K562 (cell line): ENCODE measurements at regions not wholly inside any gene's neighbourhood (a gene's known extent, or its start where the extent isn't known, plus 50 kb on each side); places are given as distances from the start of the nearest gene placed in this dataset.

Experiments
- ATAC-seq: fragments of 200-7000 bp; cut with Tn5 transposase; 3 replicates; pipeline ENCODE4 v1.9.1; 2020; ENCODE audit warnings: moderate library complexity
- BruUV-seq: library from RNA; stranded (reverse); fragments of 400-500 nt; replicated peaks from 2 replicates; lab custom pipeline; 2021; lab: Mats Ljungman, UMichigan
- CTCF ChIA-PET: fragments of 300-600 bp; formaldehyde crosslinking; extraction: SDS; loops from one replicate; lab custom pipeline; 2021; ENCODE audit warnings: low intra/inter-chr PET ratio; lab: Yijun Ruan, JAX
- POLR2A ChIA-PET: fragments of 300-600, 350-650 bp; sonication (Branson Sonifier 250); formaldehyde crosslinking; extraction: SDS; loops from one replicate; lab custom pipeline; 2021; ENCODE audit warnings: antibody characterized with exemption, inconsistent platforms; lab: Yijun Ruan, JAX
- DNase-seq, 4 experiments: peaks; one replicate each; pipeline versions ENCODE4 v3.0.0 to v3.0.0-alpha.2; 2011 to 2018; ENCODE audit warnings: low spot score in 3 of 4, mixed read lengths in 3 of 4; ENCODE audit errors: extremely low read depth in 1 of 4
- FAIRE-seq: peaks from 2 replicates; lab custom pipeline; 2011; peaks lifted over from hg19 to GRCh38; lab: Jason Lieb, UNC
- H2AFZ ChIP-seq: 2 replicates; pipeline ENCODE4 v1.6.0; 2011; ENCODE audit warnings: low read depth, low read length, control low read depth, inconsistent platforms
- H3K27ac ChIP-seq: fragments of 200-600 bp; 3 replicates; pipeline ENCODE4 v1.8.0; 2011; ENCODE audit warnings: low read depth, mild to moderate bottlenecking, control low read depth, inconsistent platforms, low read length, moderate library complexity, mixed read lengths; ENCODE audit errors: extremely low read depth
- H3K27me3 ChIP-seq, 2 experiments: fragments of 300-600 bp in 1 of 2; 2 replicates in 1 of 2; 3 replicates in 1 of 2; pipeline versions ENCODE4 v1.6.0 to v1.8.0; 2011; ENCODE audit warnings: inconsistent platforms in 2 of 2, low read length in 2 of 2, mild to moderate bottlenecking in 1 of 2, mixed read lengths in 1 of 2, moderate library complexity in 1 of 2; ENCODE audit not compliant: control insufficient read depth in 2 of 2, insufficient read depth in 2 of 2
- H3K36me3 ChIP-seq: fragments of 300-600 bp; 3 replicates; pipeline ENCODE4 v1.8.0; 2011; ENCODE audit warnings: mild to moderate bottlenecking, low read length, inconsistent platforms; ENCODE audit not compliant: control insufficient read depth, insufficient read depth
- H3K4me1 ChIP-seq, 2 experiments: fragments of 200-600 bp in 1 of 2; replicated peaks in 1 of 2; 2 replicates in 1 of 2; 3 replicates in 1 of 2; pipeline versions ENCODE4 v1.5.1 to v1.8.0; 2011; ENCODE audit warnings: inconsistent platforms in 2 of 2, low read length in 2 of 2, mild to moderate bottlenecking in 1 of 2, mixed read lengths in 1 of 2, moderate library complexity in 1 of 2; ENCODE audit not compliant: control insufficient read depth in 2 of 2, insufficient read depth in 2 of 2
- H3K4me2 ChIP-seq: 2 replicates; pipeline ENCODE4 v1.6.1; 2011; ENCODE audit warnings: low read length, control low read depth, inconsistent platforms, mixed read lengths; ENCODE audit not compliant: insufficient read depth
- H3K4me3 ChIP-seq: fragments of 200-600 bp; sonication (generic), shearing (Covaris generic); 2 replicates; pipeline ENCODE4 v1.5.1; 2016; ENCODE audit warnings: control low read depth, inconsistent platforms
- H3K79me2 ChIP-seq: fragments of 200-600 bp; 3 replicates; pipeline ENCODE4 v1.8.0; 2011; ENCODE audit warnings: low read length, inconsistent platforms; ENCODE audit not compliant: control insufficient read depth, insufficient read depth
- H3K9ac ChIP-seq, 2 experiments: 2 replicates each; pipeline versions ENCODE4 v1.6.0 to v1.6.1; 2011; ENCODE audit warnings: low read depth in 2 of 2, low read length in 2 of 2, control low read depth in 1 of 2, inconsistent platforms in 1 of 2, mild to moderate bottlenecking in 1 of 2, mixed read lengths in 1 of 2; ENCODE audit not compliant: insufficient read depth in 1 of 2
- H3K9me1 ChIP-seq: one replicate; pipeline ENCODE4 v1.6.0; 2011; ENCODE audit warnings: inconsistent platforms, mild to moderate bottlenecking, low read length, moderate library complexity; ENCODE audit not compliant: control insufficient read depth, insufficient read depth
- H3K9me3 ChIP-seq: replicated peaks from 2 replicates; pipeline ENCODE4 v1.5.1; 2011; ENCODE audit warnings: low read depth, low read length, inconsistent platforms; ENCODE audit not compliant: control insufficient read depth, insufficient read depth
- H4K20me1 ChIP-seq: replicated peaks from 2 replicates; pipeline ENCODE4 v1.6.1; 2011; ENCODE audit warnings: low read length, inconsistent platforms, mixed read lengths; ENCODE audit not compliant: control insufficient read depth, insufficient read depth
- CEBPB ChIP-seq: fragments of 450-650 bp; IDR thresholded peaks from 2 replicates; pipeline ENCODE4 v1.6.1; 2016; ENCODE audit warnings: missing genetic modification characterization, missing compliant biosample characterization
- CREBBP ChIP-seq: IDR thresholded peaks from one replicate; pipeline ENCODE4 v1.6.1; 2012; ENCODE audit warnings: low read depth, mild to moderate bottlenecking, control low read depth, inconsistent platforms, low read length
- SP2 ChIP-seq: IDR thresholded peaks from 2 replicates; pipeline ENCODE4 v1.6.1; 2011; ENCODE audit warnings: mild to moderate bottlenecking, low read depth, low read length, moderate library complexity; ENCODE audit not compliant: poor library complexity, severe bottlenecking; ENCODE audit errors: extremely low read depth
- TRIM28 ChIP-seq: fragments of 450-650 bp; IDR thresholded peaks from 2 replicates; pipeline ENCODE4 v1.6.1; 2017
- ZNF764 ChIP-seq: fragments of 250-450 bp; sonication (Bioruptor Pico); IDR thresholded peaks from 2 replicates; pipeline ENCODE4 v1.4.0; 2020; ENCODE audit warnings: low read depth, mild to moderate bottlenecking, moderate library complexity
- WGBS: fragments of 100-300 bp; shearing (Covaris generic); methylation state at CpG from one replicate; pipeline ENCODE4 v1.1.6; 2016; ENCODE audit warnings: low coverage, mixed read lengths; ENCODE audit not compliant: insufficient coverage; ENCODE audit errors: missing lambda C conversion rate; 5-methylcytosine and 5-hydroxymethylcytosine counted together
- in situ Hi-C: fragments of 300-500 bp; cut with MboI; formaldehyde crosslinking; loops from 4 replicates; pipeline ENCODE4 v1.15.0; 2018; ENCODE audit warnings: inconsistent platforms, mixed read lengths
- intact Hi-C: fragments of 100-400 bp; cut with micrococcal nuclease; formaldehyde crosslinking; loops from 2 replicates; pipeline ENCODE4 v1.14.2; 2022
- TF ChIP-seq, protein P1 (sequence below), 2 experiments: IDR thresholded peaks in 1 of 2; conservative IDR thresholded peaks in 1 of 2; 2 replicates each; pipeline ENCODE4 v1.6.1; 2016; ENCODE audit warnings: low read depth in 2 of 2, mild to moderate bottlenecking in 1 of 2, missing compliant biosample characterization in 1 of 2, missing genetic modification characterization in 1 of 2, moderate library complexity in 1 of 2

DNA sequence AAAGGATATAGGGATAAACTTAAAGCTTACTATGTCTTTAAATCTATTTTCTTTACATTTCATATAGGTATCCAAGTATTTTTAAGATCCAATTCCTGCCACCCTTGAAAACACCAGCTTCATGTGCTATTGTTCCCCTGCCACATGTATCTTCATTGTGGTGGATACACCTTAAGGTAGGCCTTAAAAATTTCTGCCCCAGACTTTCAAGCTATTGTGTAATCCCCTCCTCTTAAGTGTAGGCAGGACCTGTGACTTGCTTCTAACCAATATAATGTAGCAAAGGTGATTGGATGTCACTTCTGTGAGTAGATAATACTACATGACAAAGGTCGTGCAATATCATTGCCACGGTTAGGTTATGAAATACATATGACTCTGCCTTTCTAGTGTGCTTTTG is 119.5 kb downstream of the RAD51AP2 start:
- DNase-seq: no peak
- H3K36me3 ChIP-seq: no peaks in the 10 kb centered on the region
- BruUV-seq: no TSS peak
- ATAC-seq: no peak
- TF ChIP-seq CEBPB (0 out of 2 replicates have a peak, but pooled peaks have one; percentile 12), TRIM28 (no peak)
- TF ChIP-seq, all 486 proteins: peak for 1
- Histone ChIP-seq H3K9me1 (no peaks in the 10 kb centered on the region), H3K27ac (no peak overlapping the region), H3K4me3 (no peak overlapping the region), H3K27me3 (no peaks in the 10 kb centered on the region), H3K9me3 (no peaks in the 10 kb centered on the region), H4K20me1 (no peaks in the 10 kb centered on the region), H2AFZ (no peak overlapping the region), H3K4me2 (no peak overlapping the region), H3K79me2 (no peaks in the 10 kb centered on the region), H3K4me1 (no peaks in the 10 kb centered on the region), H3K9ac (no peak overlapping the region)
- FAIRE-seq: no peak
- WGBS: 3% methylated on average over 2 of the region's 2 CpGs
- ChIA-PET CTCF (no interaction called here), POLR2A (no interaction called here)
- in situ Hi-C loops (no loop called here), intact Hi-C loops (no loop called here)

DNA sequence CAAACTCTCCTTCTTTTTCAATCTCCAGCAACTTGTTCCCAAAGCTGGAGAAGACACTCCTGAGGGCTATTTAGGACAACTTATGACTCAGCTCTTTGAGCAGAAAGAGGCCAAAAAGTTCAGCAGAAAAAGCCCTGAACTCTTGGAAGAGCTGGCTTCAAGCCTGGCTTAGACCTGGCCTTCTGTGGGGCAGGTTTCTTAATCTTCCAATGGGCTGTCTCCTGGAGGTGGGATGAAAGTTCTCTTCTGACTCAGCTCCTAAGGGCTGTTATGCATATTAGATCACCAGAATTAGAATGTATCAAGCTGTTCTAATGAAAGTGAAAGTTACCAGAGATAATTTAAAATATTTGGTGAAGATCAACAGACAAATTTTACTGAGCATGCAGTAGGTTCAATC is 129.4 kb downstream of the RAD51AP2 start:
- no peak overlapping the region for H3K27ac ChIP-seq
- no peak overlapping the region for H2AFZ ChIP-seq
- DNase-seq (no peak), ATAC-seq (no peak), FAIRE-seq (no peak)
- intact Hi-C loops (no loop called here), in situ Hi-C loops (no loop called here)
- no peak overlapping the region for H3K9ac ChIP-seq
- no peaks in the 10 kb centered on the region for H3K27me3 ChIP-seq
- CTCF ChIA-PET: no interaction called here
- H3K4me3 ChIP-seq: no peak overlapping the region
- H4K20me1 ChIP-seq: no peaks in the 10 kb centered on the region
- BruUV-seq: no TSS peak
- H3K4me2 ChIP-seq: no peak overlapping the region
- H3K36me3 ChIP-seq: no peaks in the 10 kb centered on the region
- H3K79me2 ChIP-seq: no peaks in the 10 kb centered on the region
- POLR2A ChIA-PET: no interaction called here
- H3K4me1 ChIP-seq: no peaks in the 10 kb centered on the region
- H3K9me3 ChIP-seq: no peaks in the 10 kb centered on the region
- H3K9me1 ChIP-seq: no peaks in the 10 kb centered on the region
- TF ChIP-seq, protein P1, sequence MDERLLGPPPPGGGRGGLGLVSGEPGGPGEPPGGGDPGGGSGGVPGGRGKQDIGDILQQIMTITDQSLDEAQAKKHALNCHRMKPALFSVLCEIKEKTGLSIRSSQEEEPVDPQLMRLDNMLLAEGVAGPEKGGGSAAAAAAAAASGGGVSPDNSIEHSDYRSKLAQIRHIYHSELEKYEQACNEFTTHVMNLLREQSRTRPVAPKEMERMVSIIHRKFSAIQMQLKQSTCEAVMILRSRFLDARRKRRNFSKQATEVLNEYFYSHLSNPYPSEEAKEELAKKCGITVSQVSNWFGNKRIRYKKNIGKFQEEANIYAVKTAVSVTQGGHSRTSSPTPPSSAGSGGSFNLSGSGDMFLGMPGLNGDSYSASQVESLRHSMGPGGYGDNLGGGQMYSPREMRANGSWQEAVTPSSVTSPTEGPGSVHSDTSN (CRISPR knock-in tag; IDR thresholded peaks at IDR 0.05; ENCODE audit: low read depth): no peak
- TF ChIP-seq, protein P1 (tag; conservative IDR thresholded peaks at IDR 0.05; ENCODE audit: low read depth): no peak
- TF ChIP-seq ZNF764 (no peak), SP2 (no peak), CREBBP (no peak)
